Right atrium auricular region (tissue), 2 donors: ENCODE measurements at regions not wholly inside any gene's neighbourhood (a gene's known extent, or its start where the extent isn't known, plus 50 kb on each side); places are given as distances from the start of the nearest gene placed in this dataset.

ENCODE experiments used
- DNase-seq: peaks from one replicate; pipeline ENCODE4 v3.0.0-alpha.2; 2019; ENCODE audit warnings: low spot score
- H3K27ac ChIP-seq, 2 donors: fragments of 200-600 bp; sonication (generic); 1 replicate in 1 of 2; 2 replicates in 1 of 2; pipeline ENCODE4 v1.5.1; 2016 to 2019
- H3K27me3 ChIP-seq, 2 donors: fragments of 200-600 bp; sonication (generic); one replicate each; pipeline versions ENCODE4 v1.5.1 to v1.6.0; 2017 to 2019
- H3K36me3 ChIP-seq: fragments of 200-600 bp; sonication (generic); one replicate; pipeline ENCODE4 v1.5.1; 2016
- H3K4me1 ChIP-seq, 2 donors: fragments of 200-600 bp; sonication (generic); one replicate each; pipeline versions ENCODE4 v1.5.1 to v1.6.0; 2017 to 2019
- H3K4me3 ChIP-seq, 2 donors: fragments of 200-600 bp; sonication (generic); 1 replicate in 1 of 2; 2 replicates in 1 of 2; pipeline ENCODE4 v1.5.1; 2017 to 2019; ENCODE audit warnings: mild to moderate bottlenecking in 1 of 2, moderate library complexity in 1 of 2
- H3K9me3 ChIP-seq, 2 donors: fragments of 200-600 bp; sonication (generic); one replicate each; pipeline ENCODE4 v1.5.1; 2019
- TF ChIP-seq, protein P1 (sequence below), 2 donors: fragments of 200-600 bp; sonication (generic); IDR thresholded peaks; one replicate each; pipeline ENCODE4 v1.5.1; 2019; ENCODE audit warnings: antibody characterized with exemption in 2 of 2

DNA sequence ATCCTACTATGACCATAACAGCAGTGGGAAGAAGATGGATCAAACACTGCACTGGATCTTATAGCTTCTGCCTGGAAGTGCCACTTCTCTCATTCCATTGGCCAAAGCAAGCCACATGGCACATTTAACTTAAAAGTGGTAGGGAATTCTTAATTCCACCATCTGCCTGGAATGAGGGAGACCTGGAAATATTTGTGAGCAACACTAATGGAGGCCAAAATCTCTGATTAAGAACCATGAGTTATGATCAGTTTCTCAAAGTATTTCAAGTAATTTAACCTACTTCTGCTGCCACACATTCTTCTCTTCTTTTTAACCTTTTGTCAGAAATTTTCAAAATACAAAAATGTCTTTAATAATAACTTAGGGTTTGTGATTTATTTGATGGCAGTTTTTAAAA is 154.0 kb upstream of the C1orf87 start:
- Histone ChIP-seq H3K4me3 (no peak overlapping the region), H3K36me3 (no peaks in the 10 kb centered on the region), H3K27ac (no peak overlapping the region), H3K9me3 (no peaks in the 10 kb centered on the region), H3K4me1 (no peaks in the 10 kb centered on the region), H3K27me3 (no peaks in the 10 kb centered on the region)
- TF ChIP-seq, protein P1, sequence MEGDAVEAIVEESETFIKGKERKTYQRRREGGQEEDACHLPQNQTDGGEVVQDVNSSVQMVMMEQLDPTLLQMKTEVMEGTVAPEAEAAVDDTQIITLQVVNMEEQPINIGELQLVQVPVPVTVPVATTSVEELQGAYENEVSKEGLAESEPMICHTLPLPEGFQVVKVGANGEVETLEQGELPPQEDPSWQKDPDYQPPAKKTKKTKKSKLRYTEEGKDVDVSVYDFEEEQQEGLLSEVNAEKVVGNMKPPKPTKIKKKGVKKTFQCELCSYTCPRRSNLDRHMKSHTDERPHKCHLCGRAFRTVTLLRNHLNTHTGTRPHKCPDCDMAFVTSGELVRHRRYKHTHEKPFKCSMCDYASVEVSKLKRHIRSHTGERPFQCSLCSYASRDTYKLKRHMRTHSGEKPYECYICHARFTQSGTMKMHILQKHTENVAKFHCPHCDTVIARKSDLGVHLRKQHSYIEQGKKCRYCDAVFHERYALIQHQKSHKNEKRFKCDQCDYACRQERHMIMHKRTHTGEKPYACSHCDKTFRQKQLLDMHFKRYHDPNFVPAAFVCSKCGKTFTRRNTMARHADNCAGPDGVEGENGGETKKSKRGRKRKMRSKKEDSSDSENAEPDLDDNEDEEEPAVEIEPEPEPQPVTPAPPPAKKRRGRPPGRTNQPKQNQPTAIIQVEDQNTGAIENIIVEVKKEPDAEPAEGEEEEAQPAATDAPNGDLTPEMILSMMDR (IDR thresholded peaks at IDR 0.05) = no peak
- DNase-seq = no peak

DNA sequence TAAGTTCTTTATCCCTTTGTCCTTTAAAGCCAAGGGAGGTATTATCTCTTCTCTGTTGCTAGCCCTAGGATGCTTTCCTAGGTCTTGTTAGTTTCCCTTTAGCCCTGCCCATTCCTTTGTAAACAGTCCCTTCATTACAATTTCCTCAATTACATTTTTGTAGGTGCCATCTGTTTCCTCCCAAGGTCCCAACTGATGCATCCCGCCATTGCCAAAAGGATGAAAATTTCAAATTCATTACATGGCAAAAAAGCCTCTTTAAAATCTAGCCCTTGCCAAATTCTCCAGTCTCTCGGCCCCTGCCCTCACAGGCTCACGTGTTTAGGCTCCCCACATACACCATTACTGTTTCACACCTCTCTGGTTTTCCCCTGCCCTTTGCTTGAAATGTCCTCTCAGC is 151.9 kb upstream of the C1orf87 start:
- Histone ChIP-seq H3K27ac (no peak overlapping the region), H3K9me3 (no peaks in the 10 kb centered on the region), H3K27me3 (no peaks in the 10 kb centered on the region), H3K4me3 (no peak overlapping the region), H3K36me3 (no peaks in the 10 kb centered on the region), H3K4me1 (no peaks in the 10 kb centered on the region)
- no peak for DNase-seq
- TF ChIP-seq, protein P1 (IDR thresholded peaks at IDR 0.05) = no peak

DNA sequence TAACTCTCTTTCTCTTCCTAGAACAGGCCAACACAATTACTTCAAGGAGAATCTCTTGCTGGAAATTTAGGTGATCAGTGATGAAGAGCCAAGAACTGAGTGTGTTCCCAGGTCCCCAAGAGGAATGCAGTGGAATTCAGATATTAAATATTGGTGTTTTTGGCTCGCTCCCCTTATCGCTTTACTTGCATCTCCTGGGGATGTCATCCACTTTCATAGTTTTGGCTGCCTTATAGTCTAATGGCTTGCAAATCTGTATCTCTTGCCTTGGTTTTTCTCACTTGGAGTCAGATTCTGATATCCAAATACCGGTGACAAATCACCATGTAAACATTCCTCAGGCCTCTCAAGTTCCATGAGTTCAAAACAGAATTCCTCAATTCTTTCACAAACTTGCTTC is 151.0 kb upstream of the C1orf87 start:
- Histone ChIP-seq H3K4me3 (no peak overlapping the region), H3K36me3 (no peaks in the 10 kb centered on the region), H3K27me3 (no peaks in the 10 kb centered on the region), H3K4me1 (no peaks in the 10 kb centered on the region), H3K9me3 (no peaks in the 10 kb centered on the region), H3K27ac (no peak overlapping the region)
- DNase-seq = no peak
- TF ChIP-seq, protein P1 (IDR thresholded peaks at IDR 0.05) = no peak

DNA sequence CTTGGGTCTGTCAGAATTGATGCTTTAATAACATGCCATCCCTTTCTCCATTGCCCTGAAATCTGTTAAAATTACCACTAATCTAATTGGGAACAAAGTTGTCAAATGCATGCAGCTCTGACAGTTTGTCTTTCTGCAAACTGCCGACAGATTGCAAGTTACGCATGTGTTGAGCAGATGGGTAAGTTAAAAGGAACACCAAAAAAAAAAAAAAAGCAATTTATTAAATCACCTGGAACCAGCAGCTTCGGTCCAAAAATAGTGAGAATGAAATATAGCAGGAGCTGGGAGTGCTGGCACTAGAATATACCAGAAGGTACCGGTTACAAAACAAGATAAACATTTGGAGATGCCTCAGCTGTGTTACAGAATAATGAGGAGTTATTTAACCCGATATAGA is 149.6 kb upstream of the C1orf87 start:
- no peaks in the 10 kb centered on the region for H3K4me1 ChIP-seq
- DNase-seq = no peak
- no peaks in the 10 kb centered on the region for H3K36me3 ChIP-seq
- H3K4me3 ChIP-seq = no peak overlapping the region
- TF ChIP-seq, protein P1 (IDR thresholded peaks at IDR 0.05) = no peak
- H3K27ac ChIP-seq = no peak overlapping the region
- H3K9me3 ChIP-seq = no peaks in the 10 kb centered on the region
- no peaks in the 10 kb centered on the region for H3K27me3 ChIP-seq

DNA sequence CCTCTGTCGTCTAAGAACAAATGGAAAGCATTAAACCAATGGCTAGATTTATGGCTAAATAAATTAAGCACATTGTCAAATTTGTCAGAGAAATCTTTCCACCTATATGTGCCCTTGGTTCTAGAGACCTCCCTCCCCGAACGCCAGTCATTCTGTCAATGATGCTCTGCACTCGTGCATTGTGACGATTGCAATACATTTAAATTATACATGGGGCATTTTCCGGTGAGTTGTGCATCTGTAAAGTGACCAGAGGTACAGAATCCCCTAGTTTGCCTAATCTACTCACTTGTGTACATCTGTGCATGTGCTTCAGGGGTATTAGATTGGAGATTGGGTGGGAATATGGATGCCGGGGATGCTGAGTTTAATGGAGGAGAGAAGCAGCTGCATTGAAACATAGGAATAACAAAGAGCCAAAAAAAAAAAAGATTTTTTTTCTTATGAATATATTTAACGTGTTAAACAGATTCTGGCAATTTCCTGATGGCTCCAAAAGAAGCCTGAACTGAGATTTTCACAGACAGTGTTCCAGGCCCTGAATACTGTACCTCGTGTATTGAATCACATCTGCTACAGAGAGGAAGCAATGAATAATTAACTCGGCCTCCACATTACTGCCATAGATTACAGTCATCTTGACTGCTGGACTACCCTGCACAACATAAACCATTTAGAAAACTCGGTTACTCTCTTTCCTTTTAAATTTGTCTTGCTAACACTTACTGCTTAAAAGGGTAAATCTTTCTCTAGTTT is 149.0 kb upstream of the C1orf87 start:
- Histone ChIP-seq H3K27me3 (no peaks in the 10 kb centered on the region), H3K4me1 (no peaks in the 10 kb centered on the region), H3K36me3 (no peaks in the 10 kb centered on the region), H3K27ac (no peak overlapping the region), H3K9me3 (no peaks in the 10 kb centered on the region), H3K4me3 (no peak overlapping the region)
- no peak for DNase-seq
- TF ChIP-seq, protein P1 (IDR thresholded peaks at IDR 0.05) = no peak

DNA sequence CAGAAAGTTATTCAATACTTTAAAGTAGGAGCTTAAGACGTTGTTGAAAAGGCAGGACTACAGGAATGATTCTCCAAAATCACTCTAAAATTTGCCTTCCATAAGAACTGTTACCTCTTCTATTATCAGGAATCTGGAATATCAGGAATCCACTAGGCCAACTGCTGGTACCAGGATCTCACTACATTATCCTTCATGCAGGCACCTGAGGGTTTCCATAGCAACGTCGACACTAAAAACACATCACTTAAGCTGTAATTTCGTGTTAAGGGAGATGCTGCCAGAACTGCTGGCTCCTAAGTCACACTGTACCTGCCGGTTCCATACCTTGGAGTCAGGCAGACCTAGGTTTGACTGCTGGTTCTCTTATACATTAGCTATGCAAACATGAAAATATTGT is 139.7 kb upstream of the C1orf87 start:
- H3K9me3 ChIP-seq = no peaks in the 10 kb centered on the region
- no peak for DNase-seq
- H3K27ac ChIP-seq = no peak overlapping the region
- TF ChIP-seq, protein P1 (IDR thresholded peaks at IDR 0.05) = no peak
- no peaks in the 10 kb centered on the region for H3K27me3 ChIP-seq
- no peaks in the 10 kb centered on the region for H3K36me3 ChIP-seq
- H3K4me1 ChIP-seq = no peaks in the 10 kb centered on the region
- H3K4me3 ChIP-seq = no peak overlapping the region
